ENCODE measurements at regions not wholly inside any gene's neighbourhood (a gene's known extent, or its start where the extent isn't known, plus 50 kb on each side); places are given as distances from the start of the nearest gene placed in this dataset.

DNA sequence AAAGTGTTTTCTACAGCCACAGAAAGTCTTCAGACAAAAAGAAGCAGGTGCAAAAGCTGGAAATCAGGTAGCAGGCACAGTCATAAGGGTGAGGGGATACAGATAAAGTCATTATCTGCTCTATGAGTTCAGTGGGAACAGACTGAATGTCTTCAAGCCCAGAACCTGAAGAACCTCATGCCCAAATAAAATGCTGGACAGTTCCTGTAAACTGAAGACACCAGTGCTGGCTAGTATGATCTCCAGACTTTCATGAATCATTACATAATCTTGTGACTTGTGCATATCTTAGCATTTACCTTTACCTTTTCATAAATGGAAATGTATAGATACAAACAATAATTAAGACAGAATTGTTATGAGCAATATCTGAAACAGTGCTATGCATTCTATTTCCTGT is 728.7 kb downstream of the DNAH5 start:
- TF ChIP-seq, protein P1, sequence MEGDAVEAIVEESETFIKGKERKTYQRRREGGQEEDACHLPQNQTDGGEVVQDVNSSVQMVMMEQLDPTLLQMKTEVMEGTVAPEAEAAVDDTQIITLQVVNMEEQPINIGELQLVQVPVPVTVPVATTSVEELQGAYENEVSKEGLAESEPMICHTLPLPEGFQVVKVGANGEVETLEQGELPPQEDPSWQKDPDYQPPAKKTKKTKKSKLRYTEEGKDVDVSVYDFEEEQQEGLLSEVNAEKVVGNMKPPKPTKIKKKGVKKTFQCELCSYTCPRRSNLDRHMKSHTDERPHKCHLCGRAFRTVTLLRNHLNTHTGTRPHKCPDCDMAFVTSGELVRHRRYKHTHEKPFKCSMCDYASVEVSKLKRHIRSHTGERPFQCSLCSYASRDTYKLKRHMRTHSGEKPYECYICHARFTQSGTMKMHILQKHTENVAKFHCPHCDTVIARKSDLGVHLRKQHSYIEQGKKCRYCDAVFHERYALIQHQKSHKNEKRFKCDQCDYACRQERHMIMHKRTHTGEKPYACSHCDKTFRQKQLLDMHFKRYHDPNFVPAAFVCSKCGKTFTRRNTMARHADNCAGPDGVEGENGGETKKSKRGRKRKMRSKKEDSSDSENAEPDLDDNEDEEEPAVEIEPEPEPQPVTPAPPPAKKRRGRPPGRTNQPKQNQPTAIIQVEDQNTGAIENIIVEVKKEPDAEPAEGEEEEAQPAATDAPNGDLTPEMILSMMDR (IDR thresholded peaks at IDR 0.05; ENCODE audit: borderline replicate concordance): no peak
- H3K27ac ChIP-seq (replicated peaks): no peak overlapping the region
- H3K4me3 ChIP-seq: no peak overlapping the region
- intact Hi-C loops (cut with micrococcal nuclease): no loop called here
- H3K27me3 ChIP-seq (ENCODE audit: low read depth): no peaks in the 10 kb centered on the region
- H3K9me3 ChIP-seq (replicated peaks): peaks cover 4% of the 10 kb centered on the region
- no peaks in the 10 kb centered on the region for H3K36me3 ChIP-seq
- no peaks in the 10 kb centered on the region for H3K4me1 ChIP-seq
- no peak for DNase-seq

GRCh38 chr5:13215370-13215769 is 729.1 kb downstream of the DNAH5 start:
- Histone ChIP-seq H3K9me3 (replicated peaks) (peaks cover 4% of the 10 kb centered on the region), H3K4me3 (no peak overlapping the region), H3K4me1 (no peaks in the 10 kb centered on the region), H3K27ac (replicated peaks) (no peak overlapping the region), H3K36me3 (no peaks in the 10 kb centered on the region), H3K27me3 (ENCODE audit: low read depth) (no peaks in the 10 kb centered on the region)
- DNase-seq: no peak
- intact Hi-C loops (cut with micrococcal nuclease): no loop called here
- TF ChIP-seq, protein P1 (IDR thresholded peaks at IDR 0.05; ENCODE audit: borderline replicate concordance): no peak

DNA sequence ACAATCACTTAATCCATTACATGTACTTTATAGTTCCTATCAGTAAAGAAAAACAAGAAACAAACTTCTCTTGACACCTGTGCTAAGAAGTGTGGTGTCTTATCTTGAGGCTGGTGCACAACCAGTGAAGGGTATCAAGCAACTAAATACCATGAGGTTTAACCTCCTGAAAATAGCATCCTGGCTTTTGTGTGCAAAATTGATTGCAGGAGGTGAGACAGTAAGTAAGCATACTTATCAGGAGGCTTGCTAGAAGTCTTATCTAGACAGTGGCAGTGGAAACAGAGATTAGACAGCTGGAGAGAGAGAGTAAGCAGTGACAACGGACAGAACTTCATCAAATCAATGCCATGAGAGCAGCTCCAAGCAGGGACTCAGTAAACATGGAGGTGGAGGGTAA is 730.3 kb downstream of the DNAH5 start:
- intact Hi-C loops (cut with micrococcal nuclease): no loop called here
- no peak overlapping the region for H3K4me3 ChIP-seq
- no peaks in the 10 kb centered on the region for H3K36me3 ChIP-seq
- TF ChIP-seq, protein P1 (IDR thresholded peaks at IDR 0.05; ENCODE audit: borderline replicate concordance): no peak
- H3K4me1 ChIP-seq: no peaks in the 10 kb centered on the region
- H3K27me3 ChIP-seq (ENCODE audit: low read depth): no peaks in the 10 kb centered on the region
- DNase-seq: no peak
- no peak overlapping the region for H3K27ac ChIP-seq (replicated peaks)
- peaks cover 9% of the 10 kb centered on the region for H3K9me3 ChIP-seq (replicated peaks)

GRCh38 chr5:13212886-13213285 is 731.6 kb downstream of the DNAH5 start:
- Histone ChIP-seq H3K36me3 (no peaks in the 10 kb centered on the region), H3K27me3 (ENCODE audit: low read depth) (no peaks in the 10 kb centered on the region), H3K9me3 (replicated peaks) (peaks cover 9% of the 10 kb centered on the region), H3K4me1 (no peaks in the 10 kb centered on the region), H3K27ac (replicated peaks) (no peak overlapping the region), H3K4me3 (no peak overlapping the region)
- TF ChIP-seq, protein P1 (IDR thresholded peaks at IDR 0.05; ENCODE audit: borderline replicate concordance): no peak
- no peak for DNase-seq
- intact Hi-C loops (cut with micrococcal nuclease): no loop called here

GRCh38 chr5:13211064-13211463 is 733.4 kb downstream of the DNAH5 start:
- intact Hi-C loops (cut with micrococcal nuclease): no loop called here
- no peaks in the 10 kb centered on the region for H3K36me3 ChIP-seq

More at GRCh38 chr5:13211064-13211463, 733.4 kb downstream of the DNAH5 start:
- DNase-seq: no peak
- Histone ChIP-seq H3K4me1 (no peaks in the 10 kb centered on the region), H3K4me3 (no peak overlapping the region), H3K9me3 (replicated peaks) (peaks cover 9% of the 10 kb centered on the region), H3K27ac (replicated peaks) (no peak overlapping the region), H3K27me3 (ENCODE audit: low read depth) (no peaks in the 10 kb centered on the region)
- TF ChIP-seq, protein P1 (IDR thresholded peaks at IDR 0.05; ENCODE audit: borderline replicate concordance): no peak

Measured in left ventricle myocardium inferior (tissue), 1 donor.